Neural cell (in vitro differentiated cells): ENCODE measurements at regions not wholly inside any gene's neighbourhood (a gene's known extent, or its start where the extent isn't known, plus 50 kb on each side); places are given as distances from the start of the nearest gene placed in this dataset.

Experiments used
- EZH2 ChIP-seq: fragments of 200-600, 300-800 bp; shearing (Covaris generic), sonication (generic); IDR thresholded peaks from 2 replicates; pipeline ENCODE4 v1.6.1; 2014; ENCODE audit warnings: antibody characterized with exemption, low read length, borderline replicate concordance, mild to moderate bottlenecking; ENCODE audit not compliant: insufficient read depth, poor library complexity, severe bottlenecking
- TF ChIP-seq, protein P1 (sequence below): fragments of 450-650 bp; IDR thresholded peaks from 2 replicates; pipeline ENCODE4 v1.5.1; 2014; ENCODE audit warnings: antibody characterized with exemption, mild to moderate bottlenecking, moderate library complexity; ENCODE audit not compliant: poor library complexity, severe bottlenecking

DNA sequence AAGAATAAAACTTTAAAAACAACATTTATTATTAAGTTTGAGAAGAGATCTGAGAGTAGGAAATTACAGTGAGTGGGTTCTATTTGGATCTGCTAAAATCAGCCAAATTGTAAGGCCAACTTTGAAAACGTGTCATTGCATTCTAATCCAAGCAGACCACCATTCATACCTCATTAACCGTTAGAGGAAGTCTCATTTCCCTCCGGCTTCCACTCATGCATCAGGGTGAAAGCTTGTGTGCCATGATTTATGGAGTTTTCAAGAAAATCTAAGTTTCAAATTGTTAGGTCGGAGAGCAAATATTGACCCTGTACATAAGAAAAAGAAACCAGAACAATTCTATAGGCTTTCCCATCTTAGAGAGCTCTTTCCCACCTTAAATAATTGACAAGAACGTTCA, 166.6 kb upstream of the NRG3 start:
- TF ChIP-seq, protein P1, sequence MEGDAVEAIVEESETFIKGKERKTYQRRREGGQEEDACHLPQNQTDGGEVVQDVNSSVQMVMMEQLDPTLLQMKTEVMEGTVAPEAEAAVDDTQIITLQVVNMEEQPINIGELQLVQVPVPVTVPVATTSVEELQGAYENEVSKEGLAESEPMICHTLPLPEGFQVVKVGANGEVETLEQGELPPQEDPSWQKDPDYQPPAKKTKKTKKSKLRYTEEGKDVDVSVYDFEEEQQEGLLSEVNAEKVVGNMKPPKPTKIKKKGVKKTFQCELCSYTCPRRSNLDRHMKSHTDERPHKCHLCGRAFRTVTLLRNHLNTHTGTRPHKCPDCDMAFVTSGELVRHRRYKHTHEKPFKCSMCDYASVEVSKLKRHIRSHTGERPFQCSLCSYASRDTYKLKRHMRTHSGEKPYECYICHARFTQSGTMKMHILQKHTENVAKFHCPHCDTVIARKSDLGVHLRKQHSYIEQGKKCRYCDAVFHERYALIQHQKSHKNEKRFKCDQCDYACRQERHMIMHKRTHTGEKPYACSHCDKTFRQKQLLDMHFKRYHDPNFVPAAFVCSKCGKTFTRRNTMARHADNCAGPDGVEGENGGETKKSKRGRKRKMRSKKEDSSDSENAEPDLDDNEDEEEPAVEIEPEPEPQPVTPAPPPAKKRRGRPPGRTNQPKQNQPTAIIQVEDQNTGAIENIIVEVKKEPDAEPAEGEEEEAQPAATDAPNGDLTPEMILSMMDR, result no peak
- no peak for TF ChIP-seq EZH2
